A549 (cell line): ENCODE measurements at regions not wholly inside any gene's neighbourhood (a gene's known extent, or its start where the extent isn't known, plus 50 kb on each side); places are given as distances from the start of the nearest gene placed in this dataset.

Experiments used
- ATAC-seq, 2 experiments: fragments of 200-7000 bp in 1 of 2; fragments of >200 bp in 1 of 2; cut with Nextera tagmentation in 1 of 2; cut with Tn5 transposase in 1 of 2; 3 replicates each; pipeline versions ENCODE4 v1.8.0 to v1.9.1; 2018 to 2020; ENCODE audit warnings: mild to moderate bottlenecking in 1 of 2, moderate library complexity in 1 of 2
- CTCF ChIA-PET: fragments of 300-600 bp; sonication (Branson Sonifier 250); formaldehyde crosslinking; extraction: SDS; loops from one replicate; lab custom pipeline; 2021; ENCODE audit warnings: antibody characterized with exemption, inconsistent platforms; lab: Yijun Ruan, JAX
- POLR2A ChIA-PET: fragments of 350-600 bp; formaldehyde crosslinking; extraction: SDS; loops from one replicate; lab custom pipeline; 2021; ENCODE audit warnings: antibody characterized with exemption, inconsistent platforms; lab: Yijun Ruan, JAX
- DNase-seq, 2 experiments: peaks; one replicate each; pipeline versions ENCODE4 v3.0.0 to v3.0.0-alpha.2; 2011 to 2016; ENCODE audit warnings: low read depth in 1 of 2, low spot score in 1 of 2
- FAIRE-seq: peaks from 2 replicates; lab custom pipeline; 2011; peaks lifted over from hg19 to GRCh38; lab: Jason Lieb, UNC
- H3K27ac ChIP-seq, 2 experiments: fragments of >200 bp; sonication (Bioruptor Twin); formaldehyde crosslinking; 3 replicates each; pipeline ENCODE4 v1.5.1; 2016 to 2017
- H3K4me1 ChIP-seq: fragments of >200 bp; sonication (Bioruptor Twin); formaldehyde crosslinking; 3 replicates; pipeline ENCODE4 v1.6.1; 2016
- H3K4me2 ChIP-seq: fragments of >200 bp; sonication (Bioruptor Twin); formaldehyde crosslinking; 3 replicates; pipeline ENCODE4 v1.6.1; 2016
- H3K4me3 ChIP-seq: fragments of >200 bp; sonication (Bioruptor Twin); formaldehyde crosslinking; 3 replicates; pipeline ENCODE4 v1.5.1; 2016
- H3K9me3 ChIP-seq: fragments of >200 bp; sonication (Bioruptor Twin); formaldehyde crosslinking; 3 replicates; pipeline ENCODE4 v1.6.1; 2016
- CBX8 ChIP-seq: fragments of 200-600 bp; sonication (generic); IDR thresholded peaks from 2 replicates; pipeline ENCODE4 v1.6.1; 2016
- EHMT2 ChIP-seq: fragments of 200-600 bp; sonication (generic); IDR thresholded peaks from 2 replicates; pipeline ENCODE4 v1.6.1; 2016; ENCODE audit warnings: antibody characterized with exemption, low read depth, mild to moderate bottlenecking, moderate library complexity
- FOSL2 ChIP-seq, 2 experiments: fragments of 450-650 bp in 1 of 2; fragments of >200 bp in 1 of 2; sonication (Bioruptor Twin) in 1 of 2; formaldehyde crosslinking; IDR thresholded peaks; 2 replicates each; pipeline versions ENCODE4 v1.5.0 to v1.6.1; 2016 to 2020; ENCODE audit warnings: mild to moderate bottlenecking in 1 of 2, moderate library complexity in 1 of 2
- JUN ChIP-seq, 2 experiments: fragments of >200 bp; sonication (Bioruptor Twin); formaldehyde crosslinking; IDR thresholded peaks; 2 replicates in 1 of 2; 3 replicates in 1 of 2; pipeline ENCODE4 v1.6.1; 2016 to 2017
- MAX ChIP-seq: IDR thresholded peaks from 2 replicates; pipeline ENCODE4 v1.6.1; 2012
- MYC ChIP-seq: IDR thresholded peaks from 2 replicates; pipeline ENCODE4 v1.6.1; 2012; ENCODE audit warnings: mild to moderate bottlenecking, inconsistent platforms, low read length, improper control_type of control experiment, borderline replicate concordance
- PHF8 ChIP-seq: fragments of 200-600 bp; sonication (generic); IDR thresholded peaks from 2 replicates; pipeline ENCODE4 v1.6.1; 2016; ENCODE audit warnings: low read depth, mild to moderate bottlenecking, antibody characterized with exemption, moderate library complexity, borderline replicate concordance
- RAD21 ChIP-seq, 2 experiments: fragments of >200 bp in 1 of 2; sonication (Bioruptor Twin) in 1 of 2; formaldehyde crosslinking in 1 of 2; IDR thresholded peaks in 1 of 2; conservative IDR thresholded peaks in 1 of 2; 2 replicates in 1 of 2; 3 replicates in 1 of 2; pipeline ENCODE4 v1.6.1; 2012 to 2018; ENCODE audit warnings: inconsistent platforms in 1 of 2
- RARB ChIP-seq: fragments of 250-450 bp; sonication (Bioruptor Pico); IDR thresholded peaks from 2 replicates; pipeline ENCODE4 v1.8.0; 2021; ENCODE audit warnings: mild to moderate bottlenecking, moderate library complexity
- SMC3 ChIP-seq: fragments of >200 bp; sonication (Bioruptor Twin); formaldehyde crosslinking; IDR thresholded peaks from 3 replicates; pipeline ENCODE4 v1.6.1; 2018; ENCODE audit warnings: inconsistent platforms
- TFCP2L1 ChIP-seq: fragments of 250-450 bp; sonication (Bioruptor Pico); IDR thresholded peaks from 2 replicates; pipeline ENCODE4 v1.5.0; 2021; ENCODE audit warnings: mild to moderate bottlenecking
- ZC3H11A ChIP-seq: fragments of 450-650 bp; IDR thresholded peaks from 2 replicates; pipeline ENCODE4 v1.6.1; 2014; ENCODE audit warnings: antibody characterized with exemption, mild to moderate bottlenecking
- ZNF302 ChIP-seq: fragments of 250-450 bp; sonication (Bioruptor Pico); IDR thresholded peaks from 2 replicates; pipeline ENCODE4 v1.9.0; 2021; ENCODE audit warnings: inconsistent platforms, mild to moderate bottlenecking, moderate library complexity
- WGBS: methylation state at CpG from one replicate; pipeline ENCODE4 v1.1.6; 2017; ENCODE audit errors: missing lambda C conversion rate; 5-methylcytosine and 5-hydroxymethylcytosine counted together
- TF ChIP-seq, protein P1 (sequence below): fragments of >200 bp; sonication (Bioruptor Twin); formaldehyde crosslinking; IDR thresholded peaks from 3 replicates; pipeline ENCODE4 v1.6.1; 2016
- TF ChIP-seq, protein P2 (sequence below): fragments of 250-450 bp; sonication (Bioruptor Pico); IDR thresholded peaks from 2 replicates; pipeline ENCODE4 v1.5.0; 2020; ENCODE audit warnings: low read depth, mild to moderate bottlenecking, moderate library complexity
- TF ChIP-seq, protein P3 (sequence below): fragments of 450-650 bp; IDR thresholded peaks from 2 replicates; pipeline ENCODE4 v1.6.1; 2014; ENCODE audit warnings: antibody characterized with exemption
- TF ChIP-seq, protein P4 (sequence below): fragments of >200 bp; sonication (Bioruptor Twin); formaldehyde crosslinking; IDR thresholded peaks from 3 replicates; pipeline ENCODE4 v1.5.1; 2016

DNA sequence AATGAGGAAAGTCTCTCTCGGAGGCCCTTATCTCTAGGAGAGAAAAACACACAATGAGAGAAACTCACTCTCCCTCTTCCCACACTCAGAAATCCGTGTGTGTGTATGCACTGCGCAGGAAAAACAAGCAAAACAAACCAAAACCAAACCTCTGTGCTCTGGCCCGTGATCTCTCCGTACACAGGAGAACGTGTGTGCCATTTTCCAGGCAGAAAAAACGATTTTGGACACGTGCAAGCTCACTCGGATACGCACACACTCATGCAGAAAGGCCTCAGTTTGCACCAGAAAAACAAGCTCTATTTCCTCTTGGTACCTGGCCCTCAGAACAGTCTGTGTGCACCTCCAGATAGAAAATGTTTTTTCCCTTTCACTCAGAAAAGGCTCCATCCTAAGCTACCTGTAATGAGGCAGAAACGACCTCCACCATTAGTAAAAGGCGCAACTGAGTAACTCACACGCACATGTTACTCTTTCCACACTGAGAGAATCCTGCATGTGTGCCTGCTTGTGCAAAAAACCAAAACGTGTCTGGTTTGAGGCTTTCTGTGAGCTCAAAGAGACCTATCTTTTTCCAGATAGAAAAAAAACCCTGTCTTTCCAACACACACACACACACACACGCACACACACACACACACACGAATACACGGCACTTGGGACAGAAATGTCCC, 99.2 kb downstream of the EDN3 start:
- WGBS = 66% methylated on average over 17 of the region's 17 CpGs
- Histone ChIP-seq H3K4me2 (no peak overlapping the region), H3K27ac (no peak overlapping the region), H3K4me3 (no peak overlapping the region), H3K4me1 (peaks cover 31% of the 10 kb centered on the region), H3K9me3 (no peaks in the 10 kb centered on the region)
- POLR2A ChIA-PET = no interaction called here
- TF ChIP-seq CBX8 (no peak), JUN (IDR thresholded peaks at IDR 0.05) (no peak)
- ATAC-seq = no peak
- no peak for FAIRE-seq
- no peak for DNase-seq
- CTCF ChIA-PET = no interaction called here

GRCh38 chr20:59400708-59401107, 100.3 kb downstream of the EDN3 start:
- ChIA-PET POLR2A (no interaction called here), CTCF (interaction anchor here (0.6 to 1.5 kb wide), 2 partner anchors 20 to 556 kb away, joined by 3 read pairs; no protein-coding TSS in a partner anchor)
- Histone ChIP-seq H3K4me2 (no peak overlapping the region), H3K4me1 (peaks cover 31% of the 10 kb centered on the region), H3K4me3 (no peak overlapping the region), H3K27ac (no peak overlapping the region), H3K9me3 (no peaks in the 10 kb centered on the region)
- ATAC-seq (no peak), FAIRE-seq (no peak), DNase-seq (no peak)
- TF ChIP-seq MYC (no peak), RARB (no peak), FOSL2 (IDR thresholded peaks at IDR 0.05) (no peak), FOSL2 (CRISPR knock-in tag; IDR thresholded peaks at IDR 0.05) (no peak), PHF8 (no peak), EHMT2 (no peak), ZC3H11A (no peak)
- TF ChIP-seq, protein P1, sequence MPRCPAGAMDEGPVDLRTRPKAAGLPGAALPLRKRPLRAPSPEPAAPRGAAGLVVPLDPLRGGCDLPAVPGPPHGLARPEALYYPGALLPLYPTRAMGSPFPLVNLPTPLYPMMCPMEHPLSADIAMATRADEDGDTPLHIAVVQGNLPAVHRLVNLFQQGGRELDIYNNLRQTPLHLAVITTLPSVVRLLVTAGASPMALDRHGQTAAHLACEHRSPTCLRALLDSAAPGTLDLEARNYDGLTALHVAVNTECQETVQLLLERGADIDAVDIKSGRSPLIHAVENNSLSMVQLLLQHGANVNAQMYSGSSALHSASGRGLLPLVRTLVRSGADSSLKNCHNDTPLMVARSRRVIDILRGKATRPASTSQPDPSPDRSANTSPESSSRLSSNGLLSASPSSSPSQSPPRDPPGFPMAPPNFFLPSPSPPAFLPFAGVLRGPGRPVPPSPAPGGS = no peak
- TF ChIP-seq, protein P2, sequence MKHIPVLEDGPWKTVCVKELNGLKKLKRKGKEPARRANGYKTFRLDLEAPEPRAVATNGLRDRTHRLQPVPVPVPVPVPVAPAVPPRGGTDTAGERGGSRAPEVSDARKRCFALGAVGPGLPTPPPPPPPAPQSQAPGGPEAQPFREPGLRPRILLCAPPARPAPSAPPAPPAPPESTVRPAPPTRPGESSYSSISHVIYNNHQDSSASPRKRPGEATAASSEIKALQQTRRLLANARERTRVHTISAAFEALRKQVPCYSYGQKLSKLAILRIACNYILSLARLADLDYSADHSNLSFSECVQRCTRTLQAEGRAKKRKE (CRISPR knock-in tag) = no peak
- TF ChIP-seq, protein P3, sequence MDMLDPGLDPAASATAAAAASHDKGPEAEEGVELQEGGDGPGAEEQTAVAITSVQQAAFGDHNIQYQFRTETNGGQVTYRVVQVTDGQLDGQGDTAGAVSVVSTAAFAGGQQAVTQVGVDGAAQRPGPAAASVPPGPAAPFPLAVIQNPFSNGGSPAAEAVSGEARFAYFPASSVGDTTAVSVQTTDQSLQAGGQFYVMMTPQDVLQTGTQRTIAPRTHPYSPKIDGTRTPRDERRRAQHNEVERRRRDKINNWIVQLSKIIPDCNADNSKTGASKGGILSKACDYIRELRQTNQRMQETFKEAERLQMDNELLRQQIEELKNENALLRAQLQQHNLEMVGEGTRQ = no peak
- 86% methylated on average over 9 of the region's 9 CpGs for WGBS

DNA sequence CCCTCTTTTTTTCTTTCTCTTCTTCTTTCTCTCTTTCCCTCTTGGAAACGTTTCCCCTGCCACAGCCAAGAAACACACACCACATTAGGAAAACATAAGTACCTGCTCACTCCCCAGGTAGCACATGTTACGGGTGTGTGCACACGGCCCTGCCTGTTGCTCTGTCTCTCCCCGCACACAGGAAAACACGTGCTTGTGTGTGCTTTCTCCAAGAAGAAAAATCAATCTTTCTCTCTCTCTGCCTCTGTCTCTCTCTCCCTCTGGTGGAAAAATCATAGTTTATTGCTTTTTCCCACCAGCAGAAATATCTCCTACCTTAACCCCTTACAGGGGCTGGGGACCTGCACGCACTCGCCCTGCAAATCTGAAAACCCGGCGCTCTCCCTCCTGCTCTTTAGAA, 102.3 kb downstream of the EDN3 start:
- Histone ChIP-seq H3K4me2 (peak overlapping the region; percentile 88), H3K9me3 (no peaks in the 10 kb centered on the region), H3K27ac (peak overlapping the region; percentile 79 to 80; a peak in 5 of 6 replicates), H3K4me3 (no peak overlapping the region), H3K4me1 (peaks cover 31% of the 10 kb centered on the region)
- 44% methylated on average over 9 of the region's 9 CpGs for WGBS
- FAIRE-seq (no peak), DNase-seq (peak in 1 of 2 experiments; percentile 56), ATAC-seq (peak; percentile 24 to 53; a peak in 5 of 6 replicates)
- ChIA-PET POLR2A (no interaction called here), CTCF (interaction anchor here (0.6 to 3.4 kb wide), 18 partner anchors 8 to 1989 kb away, joined by 3 to 37 read pairs (median 6); no protein-coding TSS in a partner anchor)
- no peak for TF ChIP-seq ZNF302 (CRISPR knock-in tag)
- peak; percentile 68 for TF ChIP-seq SMC3
- TF ChIP-seq TFCP2L1 (CRISPR knock-in tag) = no peak
- TF ChIP-seq, protein P4, sequence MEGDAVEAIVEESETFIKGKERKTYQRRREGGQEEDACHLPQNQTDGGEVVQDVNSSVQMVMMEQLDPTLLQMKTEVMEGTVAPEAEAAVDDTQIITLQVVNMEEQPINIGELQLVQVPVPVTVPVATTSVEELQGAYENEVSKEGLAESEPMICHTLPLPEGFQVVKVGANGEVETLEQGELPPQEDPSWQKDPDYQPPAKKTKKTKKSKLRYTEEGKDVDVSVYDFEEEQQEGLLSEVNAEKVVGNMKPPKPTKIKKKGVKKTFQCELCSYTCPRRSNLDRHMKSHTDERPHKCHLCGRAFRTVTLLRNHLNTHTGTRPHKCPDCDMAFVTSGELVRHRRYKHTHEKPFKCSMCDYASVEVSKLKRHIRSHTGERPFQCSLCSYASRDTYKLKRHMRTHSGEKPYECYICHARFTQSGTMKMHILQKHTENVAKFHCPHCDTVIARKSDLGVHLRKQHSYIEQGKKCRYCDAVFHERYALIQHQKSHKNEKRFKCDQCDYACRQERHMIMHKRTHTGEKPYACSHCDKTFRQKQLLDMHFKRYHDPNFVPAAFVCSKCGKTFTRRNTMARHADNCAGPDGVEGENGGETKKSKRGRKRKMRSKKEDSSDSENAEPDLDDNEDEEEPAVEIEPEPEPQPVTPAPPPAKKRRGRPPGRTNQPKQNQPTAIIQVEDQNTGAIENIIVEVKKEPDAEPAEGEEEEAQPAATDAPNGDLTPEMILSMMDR = peak; percentile 36
- TF ChIP-seq MAX = peak; percentile 43; the same call in 1 of the 2 replicates
- peak; percentile 55 to 60 for TF ChIP-seq RAD21 (conservative IDR thresholded peaks at IDR 0.05 in 1 of 2, IDR thresholded peaks at IDR 0.05 in 1 of 2)
